ENCODE measurements at regions not wholly inside any gene's neighbourhood (a gene's known extent, or its start where the extent isn't known, plus 50 kb on each side); places are given as distances from the start of the nearest gene placed in this dataset.

DNA sequence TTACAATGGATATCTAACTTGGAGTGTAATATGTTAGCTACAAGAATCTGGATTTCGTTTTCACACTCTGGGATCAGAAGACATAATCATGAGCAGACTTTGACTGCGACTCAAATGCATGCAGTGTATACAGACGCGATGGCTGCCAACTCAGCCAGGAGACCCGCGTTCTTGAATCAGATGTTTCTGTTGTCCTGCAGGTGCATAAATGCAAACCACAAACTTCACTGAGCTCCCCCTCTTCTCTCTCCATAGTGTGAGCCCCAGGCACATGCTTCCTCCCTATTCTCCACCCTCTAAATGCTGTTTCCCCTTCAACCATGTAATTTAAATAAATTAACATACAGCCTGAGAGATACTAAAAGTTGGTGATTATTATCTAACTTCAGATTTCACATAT is 347.9 kb downstream of the DCHS2 start:
- Histone ChIP-seq H3K27me3 (no peaks in the 10 kb centered on the region), H3K27ac (no peak overlapping the region), H3K9me3 (no peaks in the 10 kb centered on the region), H3K4me3 (replicated peaks in 1 of 3) (no peak overlapping the region), H3K4me1 (no peaks in the 10 kb centered on the region), H3K36me3 (no peaks in the 10 kb centered on the region)
- intact Hi-C loops (cut with DNase I), result no loop called here
- WGBS, 2 donors, result 76 to 77% methylated on average over 6 of the region's 6 CpGs
- TF ChIP-seq, protein P1, sequence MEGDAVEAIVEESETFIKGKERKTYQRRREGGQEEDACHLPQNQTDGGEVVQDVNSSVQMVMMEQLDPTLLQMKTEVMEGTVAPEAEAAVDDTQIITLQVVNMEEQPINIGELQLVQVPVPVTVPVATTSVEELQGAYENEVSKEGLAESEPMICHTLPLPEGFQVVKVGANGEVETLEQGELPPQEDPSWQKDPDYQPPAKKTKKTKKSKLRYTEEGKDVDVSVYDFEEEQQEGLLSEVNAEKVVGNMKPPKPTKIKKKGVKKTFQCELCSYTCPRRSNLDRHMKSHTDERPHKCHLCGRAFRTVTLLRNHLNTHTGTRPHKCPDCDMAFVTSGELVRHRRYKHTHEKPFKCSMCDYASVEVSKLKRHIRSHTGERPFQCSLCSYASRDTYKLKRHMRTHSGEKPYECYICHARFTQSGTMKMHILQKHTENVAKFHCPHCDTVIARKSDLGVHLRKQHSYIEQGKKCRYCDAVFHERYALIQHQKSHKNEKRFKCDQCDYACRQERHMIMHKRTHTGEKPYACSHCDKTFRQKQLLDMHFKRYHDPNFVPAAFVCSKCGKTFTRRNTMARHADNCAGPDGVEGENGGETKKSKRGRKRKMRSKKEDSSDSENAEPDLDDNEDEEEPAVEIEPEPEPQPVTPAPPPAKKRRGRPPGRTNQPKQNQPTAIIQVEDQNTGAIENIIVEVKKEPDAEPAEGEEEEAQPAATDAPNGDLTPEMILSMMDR (IDR thresholded peaks at IDR 0.05), result no peak
- no peak for TF ChIP-seq POLR2A (IDR thresholded peaks at IDR 0.05)
- no peak for DNase-seq

DNA sequence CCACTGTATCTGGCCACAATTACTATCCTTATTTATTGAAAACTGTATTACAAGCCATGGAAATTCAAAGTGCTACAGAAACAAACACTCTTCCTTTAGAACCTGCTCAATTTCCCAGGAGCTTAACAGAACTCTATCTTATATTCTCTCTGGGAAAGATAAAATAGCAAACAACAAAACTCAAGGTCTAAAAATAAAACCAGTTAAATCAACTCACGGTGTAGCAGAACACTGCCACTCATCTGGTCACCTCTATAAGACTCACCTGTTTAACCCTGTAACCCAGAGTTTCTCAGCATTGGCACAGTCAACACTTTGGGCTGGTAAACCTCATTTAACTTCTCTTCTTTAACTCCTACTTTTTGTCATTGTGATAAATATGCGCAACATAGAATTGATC is 348.9 kb downstream of the DCHS2 start:
- Histone ChIP-seq H3K27me3 (no peaks in the 10 kb centered on the region), H3K9me3 (no peaks in the 10 kb centered on the region), H3K4me3 (replicated peaks in 1 of 3) (no peak overlapping the region), H3K36me3 (no peaks in the 10 kb centered on the region), H3K27ac (no peak overlapping the region), H3K4me1 (no peaks in the 10 kb centered on the region)
- TF ChIP-seq, protein P1 (IDR thresholded peaks at IDR 0.05), result no peak
- no peak for TF ChIP-seq POLR2A (IDR thresholded peaks at IDR 0.05)
- intact Hi-C loops (cut with DNase I), result no loop called here
- no peak for DNase-seq
- WGBS, 2 donors, result 78 to 84% methylated on average over 2 of the region's 2 CpGs

DNA sequence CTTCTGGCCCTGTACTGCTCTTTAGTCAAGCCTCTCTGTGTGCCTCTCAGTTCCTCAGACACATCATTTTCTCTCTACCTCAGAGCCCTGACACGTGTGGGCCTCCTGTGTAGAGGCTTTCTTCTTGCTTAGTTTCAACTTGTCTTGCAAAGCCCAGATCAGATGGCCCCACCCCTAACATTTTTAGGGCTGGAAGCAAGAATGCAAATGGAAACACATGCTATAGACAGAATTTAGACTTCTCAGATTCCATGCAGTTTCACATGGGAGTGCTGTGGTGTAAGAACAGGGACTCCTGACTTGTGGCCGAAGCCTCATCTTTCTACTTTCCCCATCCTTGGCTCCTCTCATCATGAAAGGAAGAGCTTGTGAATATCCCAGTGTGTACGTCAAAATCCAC is 350.7 kb downstream of the DCHS2 start:
- Histone ChIP-seq H3K36me3 (no peaks in the 10 kb centered on the region), H3K9me3 (no peaks in the 10 kb centered on the region), H3K4me1 (no peaks in the 10 kb centered on the region), H3K27ac (no peak overlapping the region), H3K4me3 (replicated peaks in 1 of 3) (no peak overlapping the region), H3K27me3 (no peaks in the 10 kb centered on the region)
- no peak for TF ChIP-seq POLR2A (IDR thresholded peaks at IDR 0.05)
- TF ChIP-seq, protein P1 (IDR thresholded peaks at IDR 0.05), result no peak
- DNase-seq, result no peak
- intact Hi-C loops (cut with DNase I), result no loop called here
- 64 to 94% methylated on average over 3 of the region's 3 CpGs for WGBS, 2 donors

DNA sequence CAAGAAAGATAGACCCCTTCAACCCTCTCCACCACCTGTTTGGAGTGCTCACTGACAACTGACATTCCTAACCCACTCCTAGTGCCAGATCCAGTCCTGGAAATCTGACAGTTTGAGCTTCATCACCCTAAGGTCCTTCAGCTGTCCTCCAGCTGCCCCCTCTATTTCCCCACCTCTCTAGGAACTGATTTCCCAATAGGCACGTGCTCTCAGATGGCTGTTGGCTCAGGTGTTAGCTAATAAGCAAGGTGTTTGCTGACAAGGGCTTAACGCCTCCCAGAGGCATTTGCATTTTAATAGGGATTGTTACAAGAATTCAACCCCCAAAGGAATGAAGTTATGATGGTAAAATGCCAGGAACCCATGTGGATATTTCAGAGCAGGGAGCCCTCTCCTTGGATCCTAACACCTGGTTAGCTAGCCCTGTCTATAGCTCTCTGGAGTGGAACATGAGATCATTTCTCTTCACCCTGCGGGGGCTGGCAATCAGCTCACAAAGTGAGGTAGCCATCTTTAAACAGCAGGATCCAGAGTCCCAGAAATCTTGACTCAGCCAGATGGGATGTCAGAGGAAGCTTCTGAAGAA is 348.5 kb upstream of the SFRP2 start:
- no peaks in the 10 kb centered on the region for H3K9me3 ChIP-seq
- no peaks in the 10 kb centered on the region for H3K27me3 ChIP-seq
- no peaks in the 10 kb centered on the region for H3K4me1 ChIP-seq
- H3K27ac ChIP-seq, result no peak overlapping the region
- no peak for DNase-seq
- TF ChIP-seq, protein P1 (IDR thresholded peaks at IDR 0.05), result no peak
- TF ChIP-seq POLR2A (IDR thresholded peaks at IDR 0.05), result no peak
- H3K36me3 ChIP-seq, result no peaks in the 10 kb centered on the region
- H3K4me3 ChIP-seq (replicated peaks in 1 of 3), result no peak overlapping the region
- 47 to 53% methylated on average over 3 of the region's 3 CpGs for WGBS, 2 donors
- intact Hi-C loops (cut with DNase I), result no loop called here

DNA sequence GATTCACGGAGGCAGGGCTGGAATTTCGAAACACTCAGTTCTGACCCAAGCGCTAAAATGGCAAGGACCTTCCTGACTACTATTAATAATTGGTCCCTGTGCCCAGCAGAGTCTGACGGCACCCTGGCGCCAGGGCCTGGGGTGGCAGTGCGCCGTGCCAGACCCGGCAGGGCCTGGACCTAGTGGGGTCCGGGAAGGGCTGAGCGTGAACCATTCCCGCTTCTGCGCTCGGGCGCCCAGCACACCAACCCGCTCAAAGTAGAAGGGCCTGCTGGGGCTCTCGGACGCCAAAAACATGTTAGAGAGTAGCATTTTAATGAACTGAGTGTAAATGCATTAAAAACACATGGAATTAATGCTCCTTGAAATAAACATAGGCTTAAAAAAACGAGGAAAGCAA is 346.7 kb upstream of the SFRP2 start:
- Histone ChIP-seq H3K36me3 (no peaks in the 10 kb centered on the region), H3K27ac (no peak overlapping the region), H3K4me1 (no peaks in the 10 kb centered on the region), H3K4me3 (replicated peaks in 1 of 3) (no peak overlapping the region), H3K9me3 (no peaks in the 10 kb centered on the region), H3K27me3 (no peaks in the 10 kb centered on the region)
- intact Hi-C loops (cut with DNase I), result no loop called here
- 89 to 94% methylated on average over 18 of the region's 18 CpGs for WGBS, 2 donors
- TF ChIP-seq, protein P1 (IDR thresholded peaks at IDR 0.05), result no peak
- no peak for TF ChIP-seq POLR2A (IDR thresholded peaks at IDR 0.05)
- no peak for DNase-seq

All from thyroid gland (tissue), 4 donors.